ENCODE measurements at regions not wholly inside any gene's neighbourhood (a gene's known extent, or its start where the extent isn't known, plus 50 kb on each side); places are given as distances from the start of the nearest gene placed in this dataset.

- no peak overlapping the region for H3K4me3 Mint-ChIP-seq
- POLR2A ChIA-PET = no interaction called here
- DNase-seq = no peak
- ATAC-seq (ENCODE audit: low read depth) = no peak
- peaks cover 9% of the 10 kb centered on the region for H3K36me3 Mint-ChIP-seq
- H3K9me3 Mint-ChIP-seq = peaks cover 11% of the 10 kb centered on the region
- H3K27ac Mint-ChIP-seq = no peak overlapping the region
- H3K27me3 Mint-ChIP-seq = peaks cover 5% of the 10 kb centered on the region
- peaks cover 14% of the 10 kb centered on the region for H3K4me1 Mint-ChIP-seq
Observed at GRCh38 chr10:88149906-88150305, 286.5 kb downstream of the PTEN start.

GRCh38 chr10:88150339-88150738 is 286.9 kb downstream of the PTEN start:
- H3K36me3 Mint-ChIP-seq = peaks cover 9% of the 10 kb centered on the region
- H3K4me3 Mint-ChIP-seq = no peak overlapping the region
- peaks cover 11% of the 10 kb centered on the region for H3K9me3 Mint-ChIP-seq
- ATAC-seq (ENCODE audit: low read depth) = no peak
- peaks cover 5% of the 10 kb centered on the region for H3K27me3 Mint-ChIP-seq
- no peak overlapping the region for H3K27ac Mint-ChIP-seq
- POLR2A ChIA-PET = no interaction called here
- H3K4me1 Mint-ChIP-seq = peaks cover 14% of the 10 kb centered on the region
- no peak for DNase-seq

- peaks cover 11% of the 10 kb centered on the region for H3K9me3 Mint-ChIP-seq
- ATAC-seq (ENCODE audit: low read depth) = peak; percentile 100
- peaks cover 15% of the 10 kb centered on the region for H3K4me1 Mint-ChIP-seq
- peak overlapping the region; percentile 87 for H3K27ac Mint-ChIP-seq
- H3K4me3 Mint-ChIP-seq = peak overlapping the region; percentile 36
- peak; percentile 32 for DNase-seq
- POLR2A ChIA-PET = no interaction called here
- H3K27me3 Mint-ChIP-seq = peaks cover 3% of the 10 kb centered on the region
- H3K36me3 Mint-ChIP-seq = peaks cover 9% of the 10 kb centered on the region
Observed at GRCh38 chr10:88152728-88153133, 289.3 kb downstream of the PTEN start.

GRCh38 chr10:88154596-88155250 is 291.3 kb downstream of the PTEN start:
- H3K27ac Mint-ChIP-seq = no peak overlapping the region
- H3K36me3 Mint-ChIP-seq = peaks cover 9% of the 10 kb centered on the region
- POLR2A ChIA-PET = no interaction called here
- peaks cover 2% of the 10 kb centered on the region for H3K27me3 Mint-ChIP-seq
- peaks cover 19% of the 10 kb centered on the region for H3K4me1 Mint-ChIP-seq
- ATAC-seq (ENCODE audit: low read depth) = no peak
- no peak for DNase-seq
- peaks cover 11% of the 10 kb centered on the region for H3K9me3 Mint-ChIP-seq
- no peak overlapping the region for H3K4me3 Mint-ChIP-seq

DNA sequence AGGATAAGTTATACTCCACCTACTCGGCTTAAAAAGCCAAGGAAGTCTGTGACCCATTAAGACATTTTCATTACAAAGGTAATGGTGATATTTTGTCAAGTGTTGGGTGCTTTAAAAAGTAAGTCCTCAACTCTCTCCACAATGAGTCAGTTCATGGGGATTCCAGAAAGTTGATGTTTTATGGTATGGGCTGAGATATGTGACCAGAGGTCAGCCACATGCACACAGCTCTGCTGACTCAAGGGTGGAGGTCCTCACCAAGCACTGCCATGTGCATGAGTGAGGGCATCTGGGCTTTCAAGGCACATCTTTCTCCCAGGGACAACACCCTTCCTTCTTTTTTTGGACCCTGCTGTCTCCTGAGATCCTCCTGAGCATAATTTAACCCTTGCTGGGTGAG is 292.9 kb downstream of the PTEN start:
- no peak for DNase-seq
- peaks cover 10% of the 10 kb centered on the region for H3K9me3 Mint-ChIP-seq
- H3K4me1 Mint-ChIP-seq = peaks cover 19% of the 10 kb centered on the region
- ATAC-seq (ENCODE audit: low read depth) = no peak
- H3K27me3 Mint-ChIP-seq = peaks cover 2% of the 10 kb centered on the region
- POLR2A ChIA-PET = no interaction called here
- no peak overlapping the region for H3K27ac Mint-ChIP-seq
- H3K4me3 Mint-ChIP-seq = no peak overlapping the region
- peaks cover 9% of the 10 kb centered on the region for H3K36me3 Mint-ChIP-seq

GRCh38 chr10:88157981-88158465 is 294.6 kb downstream of the PTEN start:
- Mint-ChIP-seq H3K9me3 (peaks cover 5% of the 10 kb centered on the region), H3K4me3 (no peak overlapping the region), H3K4me1 (peaks cover 10% of the 10 kb centered on the region), H3K36me3 (peaks cover 3% of the 10 kb centered on the region), H3K27ac (no peak overlapping the region), H3K27me3 (peaks cover 2% of the 10 kb centered on the region)
- ATAC-seq (ENCODE audit: low read depth) (no peak), DNase-seq (no peak)
- POLR2A ChIA-PET = no interaction called here

DNA sequence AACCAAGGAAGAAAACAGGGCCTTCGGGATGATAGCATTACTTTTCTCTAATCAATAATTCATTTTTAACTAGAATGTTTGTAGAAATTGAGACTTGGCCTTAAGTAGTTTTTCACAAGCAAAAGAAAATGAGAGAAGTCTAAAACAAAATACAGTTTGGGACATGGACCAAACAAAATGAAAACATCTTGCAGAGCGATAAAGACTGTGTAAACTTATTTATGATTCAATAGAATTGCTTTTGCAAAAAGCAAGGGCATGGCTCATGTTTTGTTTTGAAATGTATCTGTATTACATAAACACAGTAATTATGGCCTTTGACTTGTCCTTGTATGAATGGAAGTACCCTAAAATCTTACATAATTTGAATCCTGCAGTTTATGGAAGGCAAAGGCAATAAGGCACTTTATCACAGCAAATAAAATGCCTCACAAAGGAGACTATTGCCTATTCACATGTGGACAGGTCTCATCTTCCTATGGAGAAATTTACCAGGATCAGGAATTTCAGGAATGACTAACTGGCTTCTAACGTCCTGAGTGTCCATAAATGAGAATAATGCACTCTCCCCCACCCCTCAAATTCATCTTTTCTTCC is 295.2 kb downstream of the PTEN start:
- DNase-seq (no peak), ATAC-seq (ENCODE audit: low read depth) (no peak)
- no peak overlapping the region for H3K4me3 Mint-ChIP-seq
- no peak overlapping the region for H3K27ac Mint-ChIP-seq
- no peaks in the 10 kb centered on the region for H3K27me3 Mint-ChIP-seq
- peaks cover 7% of the 10 kb centered on the region for H3K4me1 Mint-ChIP-seq
- POLR2A ChIA-PET = no interaction called here
- peaks cover 2% of the 10 kb centered on the region for H3K9me3 Mint-ChIP-seq
- H3K36me3 Mint-ChIP-seq = no peaks in the 10 kb centered on the region

DNA sequence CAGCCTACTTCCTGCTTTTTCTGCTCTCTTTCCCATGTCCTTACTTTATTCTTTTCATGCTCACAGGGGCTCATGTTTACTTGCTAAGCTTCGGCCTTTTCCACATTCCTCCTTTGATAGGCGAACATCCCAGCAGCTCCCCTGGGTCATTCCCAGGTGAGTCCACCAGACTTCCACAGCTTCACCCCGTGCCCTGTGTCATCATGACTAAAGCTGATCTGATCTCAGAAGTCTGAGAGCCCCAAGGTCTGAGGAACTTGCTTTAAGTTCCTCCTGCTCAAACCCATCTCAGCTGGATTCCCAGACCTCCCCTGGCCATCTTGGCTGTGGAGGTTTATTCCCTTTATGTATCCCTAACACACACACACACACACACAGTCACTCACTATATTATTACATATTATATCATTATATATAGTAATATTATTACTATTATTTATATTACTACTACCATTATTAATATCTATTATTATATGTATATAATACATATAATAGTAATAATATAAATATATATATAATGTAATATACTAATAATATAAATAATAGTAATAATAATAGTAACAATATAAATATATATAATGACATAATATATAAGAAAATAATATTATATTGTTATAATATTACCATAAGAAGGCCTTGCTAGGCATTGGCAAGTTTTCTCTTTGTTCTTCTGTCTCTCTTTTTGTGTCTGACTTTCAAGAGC is 295.9 kb downstream of the PTEN start:
- Mint-ChIP-seq H3K27ac (no peak overlapping the region), H3K27me3 (peaks cover under 1% of the 10 kb centered on the region)
- POLR2A ChIA-PET = no interaction called here

GRCh38 chr10:88161070-88161469 is 297.6 kb downstream of the PTEN start:
- DNase-seq = no peak
- POLR2A ChIA-PET = no interaction called here
- H3K36me3 Mint-ChIP-seq = no peaks in the 10 kb centered on the region
- H3K4me3 Mint-ChIP-seq = no peak overlapping the region
- H3K27me3 Mint-ChIP-seq = peaks cover 2% of the 10 kb centered on the region
- H3K27ac Mint-ChIP-seq = no peak overlapping the region
- peaks cover 2% of the 10 kb centered on the region for H3K9me3 Mint-ChIP-seq
- H3K4me1 Mint-ChIP-seq = peaks cover 7% of the 10 kb centered on the region
- no peak for ATAC-seq (ENCODE audit: low read depth)

More for the DNA sequence above, 295.9 kb downstream of the PTEN start:
- Mint-ChIP-seq H3K4me3 (no peak overlapping the region), H3K9me3 (peaks cover 2% of the 10 kb centered on the region), H3K4me1 (peaks cover 7% of the 10 kb centered on the region), H3K36me3 (no peaks in the 10 kb centered on the region)
- no peak for DNase-seq
- ATAC-seq (ENCODE audit: low read depth) = no peak

GRCh38 chr10:88161756-88162155 is 298.3 kb downstream of the PTEN start:
- no peak overlapping the region for H3K4me3 Mint-ChIP-seq

GRCh38 chr10:88162852-88163251 is 299.4 kb downstream of the PTEN start:
- POLR2A ChIA-PET = no interaction called here
- H3K4me1 Mint-ChIP-seq = peaks cover 4% of the 10 kb centered on the region
- H3K4me3 Mint-ChIP-seq = no peak overlapping the region
- DNase-seq (no peak), ATAC-seq (ENCODE audit: low read depth) (no peak)
- H3K27ac Mint-ChIP-seq = no peak overlapping the region
- no peaks in the 10 kb centered on the region for H3K36me3 Mint-ChIP-seq
- peaks cover 2% of the 10 kb centered on the region for H3K27me3 Mint-ChIP-seq
- H3K9me3 Mint-ChIP-seq = peaks cover 4% of the 10 kb centered on the region

More at GRCh38 chr10:88161756-88162155, 298.3 kb downstream of the PTEN start:
- DNase-seq (no peak), ATAC-seq (ENCODE audit: low read depth) (no peak)
- H3K9me3 Mint-ChIP-seq = peaks cover 2% of the 10 kb centered on the region
- H3K36me3 Mint-ChIP-seq = no peaks in the 10 kb centered on the region
- H3K27me3 Mint-ChIP-seq = peaks cover 2% of the 10 kb centered on the region
- H3K27ac Mint-ChIP-seq = no peak overlapping the region
- POLR2A ChIA-PET = no interaction called here
- H3K4me1 Mint-ChIP-seq = peaks cover 7% of the 10 kb centered on the region

GRCh38 chr10:88163572-88163971 is 300.1 kb downstream of the PTEN start:
- Mint-ChIP-seq H3K36me3 (peaks cover under 1% of the 10 kb centered on the region), H3K4me3 (no peak overlapping the region), H3K27me3 (peaks cover 2% of the 10 kb centered on the region), H3K4me1 (peaks cover 2% of the 10 kb centered on the region), H3K9me3 (peaks cover 4% of the 10 kb centered on the region), H3K27ac (peak overlapping the region; percentile 19)
- DNase-seq (no peak), ATAC-seq (ENCODE audit: low read depth) (no peak)
- POLR2A ChIA-PET = no interaction called here

DNA sequence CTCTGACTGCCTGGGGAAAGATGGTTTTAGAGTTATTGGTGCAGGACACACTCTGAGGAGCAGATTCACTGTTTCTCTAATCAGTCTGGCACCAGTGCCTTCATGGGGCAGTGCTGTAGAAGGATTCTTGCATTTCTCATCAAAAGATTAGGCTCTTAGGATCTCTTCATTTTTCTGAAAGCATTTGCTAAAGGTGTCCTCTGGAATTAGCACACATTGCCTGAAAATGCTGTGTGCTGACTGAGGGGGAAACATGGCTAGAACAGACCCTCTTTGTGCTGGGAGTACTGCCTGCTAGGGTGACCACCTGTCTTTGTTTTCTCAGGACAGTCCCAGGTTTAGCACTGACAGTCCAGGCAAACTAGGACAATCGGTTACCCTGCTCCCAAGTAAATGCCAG is 301.0 kb downstream of the PTEN start:
- H3K4me1 Mint-ChIP-seq = peaks cover 4% of the 10 kb centered on the region
- no peak for ATAC-seq (ENCODE audit: low read depth)
- peaks cover 7% of the 10 kb centered on the region for H3K36me3 Mint-ChIP-seq
- H3K27me3 Mint-ChIP-seq = peaks cover 3% of the 10 kb centered on the region
- H3K9me3 Mint-ChIP-seq = peaks cover 10% of the 10 kb centered on the region
- DNase-seq = no peak
- H3K4me3 Mint-ChIP-seq = no peak overlapping the region
- POLR2A ChIA-PET = no interaction called here
- no peak overlapping the region for H3K27ac Mint-ChIP-seq

DNA sequence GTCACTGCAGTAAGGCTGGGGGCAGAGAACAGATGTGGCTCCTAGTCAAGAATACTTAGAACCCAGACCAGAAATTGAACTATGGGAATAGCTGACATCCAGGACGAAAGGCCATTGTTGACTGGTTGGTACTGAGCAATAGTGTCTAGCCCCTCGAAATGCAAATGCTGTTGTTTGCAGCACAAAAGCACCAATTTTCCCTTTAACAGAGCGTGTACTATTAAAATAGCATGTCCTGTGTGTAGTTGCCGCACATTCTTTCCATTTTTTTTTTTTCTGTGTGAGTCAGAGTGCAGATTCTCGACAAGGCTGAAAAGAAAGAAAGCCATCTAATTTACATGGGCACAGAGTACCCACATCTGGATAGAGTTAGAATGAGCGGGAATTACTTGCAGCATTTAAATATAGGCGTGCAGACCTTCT is 302.4 kb downstream of the PTEN start:
- Mint-ChIP-seq H3K36me3 (peaks cover 12% of the 10 kb centered on the region), H3K4me1 (peaks cover 18% of the 10 kb centered on the region), H3K27me3 (peaks cover 3% of the 10 kb centered on the region), H3K27ac (no peak overlapping the region), H3K4me3 (no peak overlapping the region), H3K9me3 (peaks cover 17% of the 10 kb centered on the region)
- ATAC-seq (ENCODE audit: low read depth) (no peak), DNase-seq (no peak)
- POLR2A ChIA-PET = no interaction called here
